IMR-90 (cell line): ENCODE measurements at regions not wholly inside any gene's neighbourhood (a gene's known extent, or its start where the extent isn't known, plus 50 kb on each side); places are given as distances from the start of the nearest gene placed in this dataset.
"Not testable (repeated sequence)": the region's sequence is repeated elsewhere in the genome, so short reads cannot be mapped to it uniquely, and the experiment has no call there.

Experiments
- ATAC-seq: fragments of 200-7000 bp; cut with Tn5 transposase; 2 replicates; pipeline ENCODE4 v1.9.1; 2020; ENCODE audit warnings: low read depth, mild to moderate bottlenecking, moderate library complexity
- BruUV-seq: library from RNA; stranded (reverse); fragments of 400-500 nt; replicated peaks from 2 replicates; lab custom pipeline; 2021; lab: Mats Ljungman, UMichigan
- CTCF ChIA-PET: fragments of 300-600 bp; formaldehyde crosslinking; extraction: SDS; loops from one replicate; lab custom pipeline; 2021; ENCODE audit warnings: antibody characterized with exemption; lab: Yijun Ruan, JAX
- POLR2A ChIA-PET: fragments of 300-600 bp; sonication (Branson Sonifier 250); formaldehyde crosslinking; loops from one replicate; lab custom pipeline; 2022; ENCODE audit warnings: antibody characterized with exemption; ENCODE audit not compliant: unreplicated experiment; lab: Charles Lee
- DNase-seq: peaks from one replicate; pipeline ENCODE4 v3.0.0; 2013
- H2AFZ ChIP-seq: replicated peaks from 2 replicates; pipeline ENCODE3; 2013; ENCODE audit warnings: low read length, mild to moderate bottlenecking; ENCODE audit not compliant: poor library complexity
- H2AK5ac ChIP-seq: 2 replicates; pipeline ENCODE4 v1.6.1; 2013; ENCODE audit warnings: low read depth, low read length, inconsistent platforms
- H2AK9ac ChIP-seq: replicated peaks from 2 replicates; pipeline ENCODE3; 2013; ENCODE audit warnings: mild to moderate bottlenecking, low read depth, low read length, moderate library complexity; ENCODE audit not compliant: poor library complexity
- H2BK120ac ChIP-seq: 2 replicates; pipeline ENCODE4 v1.6.1; 2013; ENCODE audit warnings: low read depth, low read length, inconsistent platforms
- H2BK15ac ChIP-seq: 3 replicates; pipeline ENCODE4 v1.6.1; 2013; ENCODE audit warnings: low read depth, low read length, inconsistent platforms
- H2BK20ac ChIP-seq: 2 replicates; pipeline ENCODE4 v1.6.1; 2013; ENCODE audit warnings: low read depth, mild to moderate bottlenecking, inconsistent platforms, low read length, moderate library complexity
- H2BK5ac ChIP-seq: 2 replicates; pipeline ENCODE4 v1.6.1; 2013; ENCODE audit warnings: mild to moderate bottlenecking, low read depth, low read length, inconsistent platforms; ENCODE audit not compliant: poor library complexity, severe bottlenecking
- H3K14ac ChIP-seq: replicated peaks from 2 replicates; pipeline ENCODE4 v1.6.1; 2013; ENCODE audit warnings: low read depth, low read length, inconsistent platforms
- H3K18ac ChIP-seq: 2 replicates; pipeline ENCODE4 v1.6.1; 2013; ENCODE audit warnings: low read depth, low read length, control low read depth
- H3K23ac ChIP-seq: 2 replicates; pipeline ENCODE4 v1.6.1; 2013; ENCODE audit warnings: low read depth, low read length, inconsistent platforms
- H3K27ac ChIP-seq: 2 replicates; pipeline ENCODE4 v1.5.1; 2013; ENCODE audit warnings: mild to moderate bottlenecking, control low read depth, low read length; ENCODE audit not compliant: insufficient read depth
- H3K27me3 ChIP-seq: 2 replicates; pipeline ENCODE4 v1.6.1; 2013; ENCODE audit warnings: low read length; ENCODE audit not compliant: control insufficient read depth, insufficient read depth
- H3K36me3 ChIP-seq: 2 replicates; pipeline ENCODE4 v1.6.1; 2013; ENCODE audit warnings: low read length, mixed read lengths; ENCODE audit not compliant: control insufficient read depth, insufficient read depth
- H3K4ac ChIP-seq: 2 replicates; pipeline ENCODE4 v1.6.1; 2013; ENCODE audit warnings: low read depth, low read length, inconsistent platforms
- H3K4me1 ChIP-seq: 2 replicates; pipeline ENCODE4 v1.6.1; 2013; ENCODE audit warnings: low read length, mixed read lengths; ENCODE audit not compliant: control insufficient read depth, insufficient read depth
- H3K4me2 ChIP-seq: 2 replicates; pipeline ENCODE4 v1.6.1; 2013; ENCODE audit warnings: low read depth, mild to moderate bottlenecking, control low read depth, low read length, moderate library complexity
- H3K4me3 ChIP-seq: 2 replicates; pipeline ENCODE4 v1.5.1; 2013; ENCODE audit warnings: low read depth, mild to moderate bottlenecking, control low read depth, low read length, moderate library complexity; ENCODE audit not compliant: insufficient read depth
- H3K56ac ChIP-seq: 2 replicates; pipeline ENCODE4 v1.6.1; 2013; ENCODE audit warnings: low read length, inconsistent platforms; ENCODE audit not compliant: insufficient read depth; ENCODE audit errors: extremely low read depth
- H3K79me1 ChIP-seq, 2 experiments: 2 replicates each; pipeline ENCODE4 v1.6.1; 2013; ENCODE audit warnings: low read length in 2 of 2, inconsistent platforms in 1 of 2, low read depth in 1 of 2
- H3K9ac ChIP-seq: 2 replicates; pipeline ENCODE4 v1.6.1; 2013; ENCODE audit warnings: low read depth, low read length, control low read depth
- H3K9me1 ChIP-seq: 2 replicates; pipeline ENCODE4 v1.6.1; 2013; ENCODE audit warnings: low read length, inconsistent platforms; ENCODE audit not compliant: insufficient read depth
- H3K9me3 ChIP-seq: 2 replicates; pipeline ENCODE4 v1.6.1; 2013; ENCODE audit warnings: low read length; ENCODE audit not compliant: control insufficient read depth, insufficient read depth
- H4K20me1 ChIP-seq: 2 replicates; pipeline ENCODE4 v1.6.1; 2013; ENCODE audit warnings: low read length, inconsistent platforms; ENCODE audit not compliant: insufficient read depth
- H4K5ac ChIP-seq: 2 replicates; pipeline ENCODE4 v1.6.1; 2013; ENCODE audit warnings: mild to moderate bottlenecking, low read depth, low read length, control low read depth
- H4K8ac ChIP-seq, 2 experiments: 2 replicates each; pipeline ENCODE4 v1.6.1; 2013; ENCODE audit warnings: low read depth in 2 of 2, low read length in 2 of 2, control low read depth in 1 of 2, inconsistent platforms in 1 of 2
- H4K91ac ChIP-seq: 2 replicates; pipeline ENCODE4 v1.6.1; 2013; ENCODE audit warnings: low read depth, low read length, inconsistent platforms; ENCODE audit not compliant: insufficient read depth
- BHLHE40 ChIP-seq: fragments of 150-350 bp; IDR thresholded peaks from 2 replicates; pipeline ENCODE4 v1.6.1; 2016; ENCODE audit warnings: mild to moderate bottlenecking, low read depth, low read length
- CEBPB ChIP-seq: IDR thresholded peaks from 2 replicates; pipeline ENCODE4 v1.6.1; 2012; ENCODE audit warnings: low read depth, low read length, improper control_type of control experiment
- MXI1 ChIP-seq: IDR thresholded peaks from 2 replicates; pipeline ENCODE4 v1.6.1; 2012; ENCODE audit warnings: low read depth, mild to moderate bottlenecking, low read length, moderate library complexity, borderline replicate concordance
- RCOR1 ChIP-seq: IDR thresholded peaks from 2 replicates; pipeline ENCODE4 v1.6.1; 2012; ENCODE audit warnings: mild to moderate bottlenecking, low read length, improper control_type of control experiment; ENCODE audit not compliant: insufficient replicate concordance
- USF2 ChIP-seq: fragments of 150-350 bp; IDR thresholded peaks from 2 replicates; pipeline ENCODE4 v1.6.1; 2017; ENCODE audit warnings: mild to moderate bottlenecking, antibody characterized with exemption, low read length, low read depth
- WGBS, 2 experiments: methylation state at CpG; one replicate each; pipeline versions ENCODE4 v1.1.5 to v1.1.7; 2013; ENCODE audit warnings: missing lambda C conversion rate in 2 of 2; ENCODE audit not compliant: insufficient read length in 1 of 2; ENCODE audit errors: extremely low coverage in 2 of 2; 5-methylcytosine and 5-hydroxymethylcytosine counted together
- dilution Hi-C: fragments of 300-500 bp; cut with HindIII; formaldehyde crosslinking; loops from one replicate; pipeline ENCODE4 v1.14.3; 2018; ENCODE audit warnings: low sequenced_read_pairs; ENCODE audit not compliant: unreplicated experiment
- in situ Hi-C: fragments of 300-500 bp; cut with MboI; formaldehyde crosslinking; loops from 3 replicates; pipeline ENCODE4 v1.14.3; 2019; ENCODE audit warnings: low sequenced_read_pairs, inconsistent platforms, mixed read lengths
- intact Hi-C: fragments of 100-400 bp; cut with micrococcal nuclease; formaldehyde crosslinking; loops from 2 replicates; pipeline ENCODE4 v1.10.0; 2022

DNA sequence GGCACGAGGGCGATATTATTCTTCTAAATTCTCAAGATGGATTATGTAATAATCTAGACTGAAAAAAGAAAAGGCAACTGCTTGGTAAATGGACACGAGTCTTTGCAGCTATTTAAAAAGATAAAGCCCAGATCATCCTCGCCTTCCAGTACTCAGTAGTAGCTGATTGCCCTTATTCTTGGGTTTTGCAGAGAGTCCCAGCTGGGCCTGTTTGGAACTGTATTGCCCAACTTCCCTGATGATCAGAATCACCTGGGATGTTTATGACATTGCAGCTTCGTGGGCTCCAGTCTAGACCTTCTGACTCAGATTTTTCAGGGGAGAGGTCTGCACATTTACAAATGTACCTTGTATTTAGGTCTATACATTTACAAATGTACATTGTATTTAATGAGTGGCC lies 213.5 kb downstream of the RAB11FIP4 start:
- Histone ChIP-seq H2BK20ac (no peak overlapping the region), H4K20me1 (no peaks in the 10 kb centered on the region), H2AK5ac (no peak overlapping the region), H2AFZ (no peak overlapping the region), H3K27me3 (no peaks in the 10 kb centered on the region), H3K79me1 (no peaks in the 10 kb centered on the region), H3K14ac (no peak overlapping the region), H3K9ac (no peak overlapping the region), H4K91ac (no peak overlapping the region), H3K4me3 (no peak overlapping the region), H3K18ac (no peak overlapping the region), H4K8ac (no peak overlapping the region; a peak in 1 of 4 replicates), H3K36me3 (no peaks in the 10 kb centered on the region), H3K4me2 (no peak overlapping the region), H3K23ac (no peak overlapping the region), H2BK5ac (no peak overlapping the region), H4K5ac (no peak overlapping the region), H3K56ac (no peak overlapping the region), H3K9me1 (peaks cover 4% of the 10 kb centered on the region), H3K4me1 (0 out of 2 replicates have a peak, but pooled peaks cover 2% of the 10 kb centered on the region), H2BK15ac (no peak overlapping the region), H3K9me3 (no peaks in the 10 kb centered on the region), H2BK120ac (no peak overlapping the region), H3K27ac (no peak overlapping the region), H3K4ac (no peak overlapping the region), H2AK9ac (no peak overlapping the region)
- DNase-seq, result no peak
- no CpG with 5 or more reads among the region's 5 CpGs for WGBS, 2 experiments
- intact Hi-C loops, result no loop called here
- dilution Hi-C loops, result no loop called here
- ChIA-PET POLR2A (no interaction called here), CTCF (no interaction called here)
- in situ Hi-C loops, result no loop called here
- TF ChIP-seq RCOR1, result no peak
- TF ChIP-seq MXI1, result no peak
- TF ChIP-seq BHLHE40, result no peak
- peak; percentile 46; the same call in 1 of the 2 replicates for TF ChIP-seq CEBPB
- no peak for TF ChIP-seq USF2
- no peak for ATAC-seq
- no TSS peak for BruUV-seq

GRCh38 chr17:31600144-31600543 lies 208.7 kb downstream of the RAB11FIP4 start:
- H3K79me1 ChIP-seq, result peaks cover 0 to 18% of the 10 kb centered on the region in 2 experiments; a peak in 2 of 4 replicates
- H3K9me1 ChIP-seq, result peaks cover 37% of the 10 kb centered on the region
- H3K9ac ChIP-seq, ATAC-seq, H4K5ac ChIP-seq, H3K27ac ChIP-seq, DNase-seq, H2BK15ac ChIP-seq, H2AK9ac ChIP-seq, H2BK20ac ChIP-seq, H3K4me3 ChIP-seq, in situ Hi-C loops, H4K20me1 ChIP-seq, H3K56ac ChIP-seq, H3K27me3 ChIP-seq, H3K4ac ChIP-seq, BruUV-seq, CTCF ChIA-PET, H3K14ac ChIP-seq, H3K9me3 ChIP-seq, dilution Hi-C loops, H4K8ac ChIP-seq, H3K18ac ChIP-seq, H2BK5ac ChIP-seq, intact Hi-C loops, H3K4me2 ChIP-seq, H2AFZ ChIP-seq, POLR2A ChIA-PET, H3K36me3 ChIP-seq, H3K23ac ChIP-seq: not testable (repeated sequence)
- peak overlapping the region; percentile 4; the same call in 1 of the 2 replicates for H4K91ac ChIP-seq
- H3K4me1 ChIP-seq, result peaks cover 27% of the 10 kb centered on the region
- WGBS, 2 experiments, result 100% methylated on average over 4 of the region's 9 CpGs; no CpG with 5 or more reads in 1 of the 2 experiments
- peak overlapping the region; percentile 43; the same call in 1 of the 2 replicates for H2AK5ac ChIP-seq
- H2BK120ac ChIP-seq, result peak overlapping the region; percentile 100; the same call in 1 of the 2 replicates
